ENCODE measurements at regions not wholly inside any gene's neighbourhood (a gene's known extent, or its start where the extent isn't known, plus 50 kb on each side); places are given as distances from the start of the nearest gene placed in this dataset.

GRCh38 chr10:120667276-120667675 lies 183.9 kb upstream of the WDR11 start:
- DNase-seq (ENCODE audit: low read depth), result no peak
- ChIA-PET CTCF (no interaction called here), POLR2A (no interaction called here)
- Histone ChIP-seq H3K27me3 (ENCODE audit: control insufficient read depth, insufficient read depth, low read length) (no peaks in the 10 kb centered on the region), H3K36me3 (ENCODE audit: control insufficient read depth, insufficient read depth, low read length) (no peaks in the 10 kb centered on the region), H3K4me3 (ENCODE audit: low read depth, low read length) (no peak overlapping the region)
- TF ChIP-seq CTCF (IDR thresholded peaks at IDR 0.05; ENCODE audit: insufficient read depth, low read depth, low read length), result no peak

GRCh38 chr10:120671491-120671890 lies 179.7 kb upstream of the WDR11 start:
- no peak for TF ChIP-seq CTCF (IDR thresholded peaks at IDR 0.05; ENCODE audit: insufficient read depth, low read depth, low read length)

GRCh38 chr10:120683454-120683853 lies 167.7 kb upstream of the WDR11 start:
- no peak for TF ChIP-seq CTCF (IDR thresholded peaks at IDR 0.05; ENCODE audit: insufficient read depth, low read depth, low read length)
- ChIA-PET POLR2A (no interaction called here), CTCF (no interaction called here)
- no peaks in the 10 kb centered on the region for H3K36me3 ChIP-seq (ENCODE audit: control insufficient read depth, insufficient read depth, low read length)
- no peak for DNase-seq (ENCODE audit: low read depth)
- no peaks in the 10 kb centered on the region for H3K27me3 ChIP-seq (ENCODE audit: control insufficient read depth, insufficient read depth, low read length)
- H3K4me3 ChIP-seq (ENCODE audit: low read depth, low read length), result no peak overlapping the region

More at GRCh38 chr10:120671491-120671890, 179.7 kb upstream of the WDR11 start:
- Histone ChIP-seq H3K27me3 (ENCODE audit: control insufficient read depth, insufficient read depth, low read length) (no peaks in the 10 kb centered on the region), H3K36me3 (ENCODE audit: control insufficient read depth, insufficient read depth, low read length) (no peaks in the 10 kb centered on the region), H3K4me3 (ENCODE audit: low read depth, low read length) (no peak overlapping the region)
- CTCF ChIA-PET, result no interaction called here
- POLR2A ChIA-PET, result no interaction called here
- no peak for DNase-seq (ENCODE audit: low read depth)

GRCh38 chr10:120684226-120684625 lies 166.9 kb upstream of the WDR11 start:
- DNase-seq (ENCODE audit: low read depth), result no peak
- POLR2A ChIA-PET, result no interaction called here
- Histone ChIP-seq H3K36me3 (ENCODE audit: control insufficient read depth, insufficient read depth, low read length) (no peaks in the 10 kb centered on the region), H3K27me3 (ENCODE audit: control insufficient read depth, insufficient read depth, low read length) (no peaks in the 10 kb centered on the region), H3K4me3 (ENCODE audit: low read depth, low read length) (no peak overlapping the region)
- TF ChIP-seq CTCF (IDR thresholded peaks at IDR 0.05; ENCODE audit: insufficient read depth, low read depth, low read length), result no peak
- CTCF ChIA-PET, result no interaction called here

- Histone ChIP-seq H3K4me3 (ENCODE audit: low read depth, low read length) (no peak overlapping the region), H3K27me3 (ENCODE audit: control insufficient read depth, insufficient read depth, low read length) (no peaks in the 10 kb centered on the region)
- POLR2A ChIA-PET, result no interaction called here
Measured at GRCh38 chr10:120685136-120685535, 166.0 kb upstream of the WDR11 start.

More at GRCh38 chr10:120685136-120685535, 166.0 kb upstream of the WDR11 start:
- H3K36me3 ChIP-seq (ENCODE audit: control insufficient read depth, insufficient read depth, low read length), result no peaks in the 10 kb centered on the region
- DNase-seq (ENCODE audit: low read depth), result no peak
- no peak for TF ChIP-seq CTCF (IDR thresholded peaks at IDR 0.05; ENCODE audit: insufficient read depth, low read depth, low read length)
- CTCF ChIA-PET, result no interaction called here
